Superior temporal gyrus (tissue), 1 donor: ENCODE measurements at regions not wholly inside any gene's neighbourhood (a gene's known extent, or its start where the extent isn't known, plus 50 kb on each side); places are given as distances from the start of the nearest gene placed in this dataset.

Source experiments
- DNase-seq: peaks from one replicate; pipeline ENCODE4 v3.0.0-alpha.2; 2016; ENCODE audit errors: extremely low spot score

GRCh38 chr6:167643223-167643622 lies 183.5 kb upstream of the AFDN start:
- DNase-seq, result no peak

DNA sequence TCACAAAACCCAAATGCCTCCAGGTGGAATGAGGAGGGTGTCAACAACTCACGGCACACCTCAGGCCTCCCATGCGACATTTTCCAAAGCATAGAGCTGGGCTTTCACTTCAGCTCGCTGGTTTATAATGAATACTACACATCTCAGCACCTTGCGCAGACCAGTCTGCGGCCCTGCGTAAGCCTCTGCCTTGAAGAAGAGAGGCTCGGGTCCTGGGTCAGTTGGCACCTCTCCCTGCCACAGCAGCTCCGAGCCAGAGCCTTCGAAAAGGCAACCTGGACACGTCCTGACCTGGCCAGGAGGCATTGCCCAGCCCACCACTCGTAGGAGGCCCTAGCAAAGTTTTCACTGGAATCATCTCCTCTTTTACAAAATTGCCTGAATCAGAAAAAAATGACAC lies 183.0 kb upstream of the AFDN start:
- no peak for DNase-seq

- DNase-seq, result no peak
Measured at GRCh38 chr6:167644412-167645132, 182.1 kb upstream of the AFDN start.

DNA sequence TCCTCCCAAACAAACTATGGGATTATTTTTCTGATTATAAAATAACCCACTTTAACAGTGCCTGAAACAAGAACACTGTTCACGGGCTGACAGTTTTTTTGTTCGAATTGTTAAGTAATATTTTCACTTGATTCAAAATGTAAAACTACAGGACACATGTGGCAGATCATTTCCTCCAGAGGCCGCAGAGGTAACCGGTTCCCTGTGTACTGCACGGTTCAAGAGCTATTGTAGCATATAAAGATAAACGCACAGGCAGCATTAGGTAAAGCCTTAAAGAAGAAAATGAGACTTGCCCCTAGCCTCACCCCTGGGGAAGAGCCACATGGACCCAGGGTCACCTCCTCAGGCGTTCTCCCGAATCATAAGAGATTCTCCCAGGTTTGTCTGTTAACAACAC lies 181.3 kb upstream of the AFDN start:
- DNase-seq, result no peak

DNA sequence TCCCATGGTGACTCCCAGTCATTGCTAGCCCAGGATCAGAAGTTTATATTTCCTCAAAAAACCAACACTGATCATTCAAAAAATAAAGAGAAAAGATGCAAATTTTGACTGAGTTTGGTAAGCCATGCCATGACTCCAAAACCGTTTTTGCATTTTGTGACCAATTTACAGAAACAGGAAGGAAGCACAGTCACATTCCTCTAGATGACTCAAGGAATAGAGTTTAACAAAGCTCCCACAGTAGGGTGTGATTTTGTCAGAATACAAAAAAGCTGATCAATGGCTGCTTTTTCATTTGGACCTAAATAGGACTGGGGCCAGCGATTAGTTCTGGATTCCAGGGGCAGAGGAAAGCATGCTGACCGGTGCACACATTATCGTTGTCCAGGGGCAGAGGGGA lies 179.4 kb upstream of the AFDN start:
- no peak for DNase-seq

- no peak for DNase-seq
Measured at GRCh38 chr6:167647737-167648470, 178.8 kb upstream of the AFDN start.

DNA sequence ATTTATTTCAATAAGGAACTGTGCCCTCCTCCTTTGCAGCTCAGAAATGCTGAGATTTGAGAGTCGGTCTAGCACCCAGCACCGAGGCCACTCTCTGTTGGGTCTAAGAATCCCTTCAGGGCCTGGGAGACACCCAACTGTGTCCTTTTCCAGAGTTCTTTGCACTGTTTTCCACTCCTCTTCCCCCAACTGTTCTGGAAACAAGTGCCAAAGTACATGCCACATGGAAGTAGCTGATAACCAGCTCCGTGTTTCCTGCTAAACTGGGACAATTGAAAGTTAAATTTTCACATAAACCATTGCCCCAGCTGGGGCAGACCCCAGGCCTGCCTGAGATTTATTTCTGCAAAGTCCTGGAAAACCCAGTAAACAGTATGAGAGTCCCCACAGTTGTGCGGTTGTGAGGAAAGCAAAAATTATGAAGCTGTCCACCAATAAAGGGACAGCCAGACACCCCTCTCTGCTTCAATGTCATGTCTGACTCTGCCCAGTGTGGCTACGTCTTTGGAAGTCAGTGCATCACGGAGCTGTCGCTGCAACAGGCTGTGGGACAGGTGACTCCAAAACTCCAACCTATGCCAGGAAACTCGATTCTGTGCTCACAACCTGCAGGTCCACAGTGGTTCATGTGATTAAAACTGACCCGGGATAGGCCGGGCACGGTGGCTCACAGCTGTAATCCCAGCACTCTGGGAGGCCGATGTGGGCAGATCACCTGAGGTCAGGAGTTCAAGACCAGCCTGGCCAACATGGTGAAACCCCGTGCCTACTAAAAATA lies 178.0 kb upstream of the AFDN start:
- no peak for DNase-seq

GRCh38 chr6:167649476-167649875 lies 177.2 kb upstream of the AFDN start:
- no peak for DNase-seq

- no peak for DNase-seq
Measured at GRCh38 chr6:167650730-167651317, 175.9 kb upstream of the AFDN start.

GRCh38 chr6:167651318-167652041 lies 175.2 kb upstream of the AFDN start:
- no peak for DNase-seq

DNA sequence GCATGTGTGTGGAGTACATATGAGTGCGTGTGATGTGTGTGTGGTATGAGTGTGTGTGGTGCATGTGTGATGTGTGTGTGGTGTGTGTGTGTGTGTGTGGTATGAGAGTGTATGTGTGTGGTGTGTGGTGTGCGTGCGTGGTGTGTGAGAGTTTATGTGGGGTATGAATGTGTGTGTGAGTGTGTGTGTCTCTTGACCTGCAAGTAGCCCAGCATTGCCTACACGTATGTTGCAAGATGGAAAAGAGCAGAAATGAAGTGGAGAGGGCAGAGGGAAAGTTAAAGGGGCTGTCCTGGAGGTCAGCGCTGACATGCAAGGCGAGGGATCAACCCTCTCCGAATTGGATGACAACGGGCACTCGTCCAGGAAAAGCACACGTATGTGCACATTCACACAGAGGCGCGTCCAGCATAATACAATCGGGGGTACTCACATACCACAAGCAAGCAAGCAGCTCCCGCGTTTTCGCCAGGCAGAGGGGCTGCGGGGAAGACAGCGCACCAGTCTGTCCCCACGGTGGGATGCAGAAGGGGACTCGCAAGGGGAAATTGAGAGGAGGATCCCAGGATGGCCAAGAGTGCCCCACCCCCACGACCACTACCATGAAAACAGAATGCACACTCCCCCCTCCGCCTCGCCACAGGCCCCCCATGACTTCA lies 174.5 kb upstream of the AFDN start:
- no peak for DNase-seq

GRCh38 chr6:167652701-167653095 lies 174.0 kb upstream of the AFDN start:
- DNase-seq, result no peak

GRCh38 chr6:167653561-167653960 lies 173.2 kb upstream of the AFDN start:
- DNase-seq, result no peak

DNA sequence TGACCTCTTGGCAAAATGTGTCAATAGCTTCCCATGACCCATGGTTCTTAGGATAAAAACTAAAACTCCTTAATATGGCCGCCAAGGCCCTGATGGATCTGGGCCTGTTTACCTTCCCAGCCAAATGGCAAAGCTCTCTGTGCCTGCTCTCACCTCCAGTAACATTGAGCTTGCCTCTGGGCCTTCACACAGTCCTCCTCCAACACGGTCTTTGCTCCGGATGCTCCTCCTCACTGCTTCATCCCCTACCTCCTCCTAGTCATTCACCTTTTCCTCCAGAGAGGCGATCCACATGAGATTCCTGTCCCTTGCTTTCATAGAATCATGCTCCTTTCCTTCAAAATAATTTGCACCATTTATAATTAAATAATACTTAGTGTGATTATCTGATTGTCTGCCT lies 172.3 kb upstream of the AFDN start:
- no peak for DNase-seq

DNA sequence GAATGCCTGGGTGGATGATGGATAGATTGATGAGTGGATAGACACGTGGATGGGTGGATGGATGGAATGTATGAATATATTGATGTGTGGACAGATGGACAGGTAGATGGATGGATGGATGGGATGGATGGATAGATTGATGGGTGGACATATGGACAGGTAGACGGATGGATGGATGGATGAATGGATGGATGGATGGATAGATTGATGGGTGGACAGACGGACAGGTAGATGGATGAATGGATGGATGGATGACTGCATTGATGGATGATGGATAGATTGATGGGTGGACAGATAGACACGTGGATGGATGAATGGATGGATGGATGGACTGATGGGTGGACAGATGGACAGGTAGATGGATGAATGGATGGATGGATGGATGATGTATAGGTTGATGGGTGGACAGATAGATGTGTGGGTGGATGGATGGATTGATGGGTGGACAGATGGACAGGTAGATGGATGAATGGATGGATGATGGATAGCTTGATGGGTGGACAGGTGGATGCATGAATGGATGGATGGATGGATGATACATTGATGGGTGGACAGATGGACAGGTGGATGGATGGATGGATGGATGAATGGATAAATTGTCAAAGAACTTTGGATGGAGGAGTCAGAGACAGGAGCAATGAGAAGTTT lies 171.4 kb upstream of the AFDN start:
- no peak for DNase-seq

DNA sequence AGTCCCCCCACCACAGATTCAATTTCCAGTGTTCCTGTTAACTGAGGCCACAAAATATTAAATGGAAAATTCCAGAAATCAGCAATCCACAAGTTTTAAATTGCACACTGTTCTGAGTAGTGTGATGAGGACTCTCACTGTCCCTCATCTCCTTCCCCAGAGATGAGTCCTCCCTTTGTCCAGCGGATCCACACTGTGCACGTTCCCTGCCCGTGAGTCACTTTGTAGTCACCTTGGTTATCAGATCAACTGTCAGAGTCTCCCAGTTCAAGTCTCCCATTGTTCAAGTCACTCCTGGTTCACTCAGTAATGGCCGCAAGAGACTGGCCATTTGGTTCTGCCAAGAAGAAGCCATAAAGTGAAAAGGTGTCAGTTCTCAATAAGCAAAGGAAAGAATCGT lies 168.6 kb upstream of the AFDN start:
- DNase-seq, result no peak

GRCh38 chr6:167659046-167659445 lies 167.7 kb upstream of the AFDN start:
- no peak for DNase-seq

DNA sequence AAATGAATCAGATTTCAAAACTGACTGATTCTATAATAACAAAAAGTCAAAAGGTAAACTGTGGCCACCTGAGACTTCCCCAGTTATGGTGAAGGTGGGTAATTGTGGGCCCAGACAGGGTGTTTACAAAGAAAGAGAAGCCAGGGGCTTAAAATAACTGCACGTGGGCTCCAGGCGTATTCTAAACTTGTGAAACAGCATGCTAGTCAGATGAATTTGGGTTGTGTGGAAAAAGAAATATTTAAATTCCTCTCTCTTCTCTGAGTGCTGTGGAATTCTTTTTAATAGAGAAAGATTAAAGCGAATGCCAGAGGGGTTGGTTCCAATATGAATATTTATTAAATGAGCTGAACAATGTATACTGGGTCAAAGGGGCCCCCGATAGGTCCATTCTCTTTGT lies 166.3 kb upstream of the AFDN start:
- DNase-seq, result no peak

- DNase-seq, result no peak
Measured at GRCh38 chr6:167660944-167661551, 165.7 kb upstream of the AFDN start.

DNA sequence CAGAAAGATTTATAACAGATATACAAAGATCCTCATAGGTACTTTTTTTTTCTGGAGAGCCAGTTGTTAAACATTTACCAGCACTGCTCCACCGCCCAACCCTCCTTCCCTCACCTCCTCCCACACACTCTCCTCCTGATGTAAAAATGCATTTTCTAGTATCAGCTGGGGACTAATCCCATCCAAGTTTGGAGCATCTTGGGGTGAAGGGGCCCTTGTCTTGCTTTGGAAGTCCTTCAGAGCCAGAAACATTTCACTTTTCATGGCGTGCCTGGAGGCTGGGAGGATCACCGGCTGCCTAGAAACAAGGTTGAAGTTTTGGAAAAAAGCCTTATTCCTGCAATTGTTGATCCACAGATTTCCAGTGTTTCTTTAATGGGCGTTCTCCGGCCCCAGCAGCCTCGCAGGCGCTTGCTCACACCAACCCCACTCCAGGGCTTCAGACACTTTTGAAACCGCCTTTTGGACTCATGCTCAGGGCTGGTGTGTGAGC lies 165.1 kb upstream of the AFDN start:
- no peak for DNase-seq
